Chondrocyte (in vitro differentiated cells): ENCODE measurements at regions not wholly inside any gene's neighbourhood (a gene's known extent, or its start where the extent isn't known, plus 50 kb on each side); places are given as distances from the start of the nearest gene placed in this dataset.

Source experiments
- DNase-seq: peaks from one replicate; pipeline ENCODE4 v3.0.0; 2021; ENCODE audit warnings: mixed read lengths, low spot score
- H3K27ac Mint-ChIP-seq: one replicate; pipeline ENCODE4 v1.8.0; 2021; ENCODE audit warnings: mild to moderate bottlenecking, moderate library complexity, mixed read lengths; ENCODE audit not compliant: unreplicated experiment
- H3K27me3 Mint-ChIP-seq: 2 replicates; pipeline ENCODE4 v1.8.0; 2021; ENCODE audit warnings: low read depth, mixed read lengths
- H3K36me3 Mint-ChIP-seq: 2 replicates; pipeline ENCODE4 v1.8.0; 2021; ENCODE audit warnings: low read depth, mixed read lengths
- H3K4me1 Mint-ChIP-seq: 2 replicates; pipeline ENCODE4 v1.8.0; 2021; ENCODE audit warnings: low read depth, mild to moderate bottlenecking, mixed read lengths
- H3K4me3 Mint-ChIP-seq: one replicate; pipeline ENCODE4 v1.8.0; 2021; ENCODE audit warnings: mild to moderate bottlenecking, moderate library complexity, mixed read lengths; ENCODE audit not compliant: unreplicated experiment
- H3K9me3 Mint-ChIP-seq: 2 replicates; pipeline ENCODE4 v1.8.0; 2021; ENCODE audit warnings: low read depth, mixed read lengths
- CTCF ChIP-seq: fragments of 200-600 bp; sonication (generic); IDR thresholded peaks from 2 replicates; pipeline ENCODE4 v1.5.0; 2021; ENCODE audit warnings: antibody characterized with exemption, mild to moderate bottlenecking, moderate library complexity

- Mint-ChIP-seq H3K27ac (no peak overlapping the region), H3K4me1 (peaks cover 5% of the 10 kb centered on the region), H3K9me3 (peaks cover 3% of the 10 kb centered on the region), H3K27me3 (peaks cover 2% of the 10 kb centered on the region), H3K36me3 (no peaks in the 10 kb centered on the region), H3K4me3 (no peak overlapping the region)
- TF ChIP-seq CTCF, result no peak
- no peak for DNase-seq
Observed at GRCh38 chr16:63745456-63745855, 1376.4 kb downstream of the CDH11 start.

- H3K27me3 Mint-ChIP-seq, result peaks cover 2% of the 10 kb centered on the region
Observed at GRCh38 chr16:63744077-63744874, 1377.6 kb downstream of the CDH11 start.

GRCh38 chr16:63742150-63742549 is 1379.7 kb downstream of the CDH11 start:
- no peak overlapping the region for H3K4me3 Mint-ChIP-seq
- H3K4me1 Mint-ChIP-seq, result peaks cover 5% of the 10 kb centered on the region
- no peak for TF ChIP-seq CTCF

More at GRCh38 chr16:63744077-63744874, 1377.6 kb downstream of the CDH11 start:
- peaks cover 3% of the 10 kb centered on the region for H3K9me3 Mint-ChIP-seq
- no peak for TF ChIP-seq CTCF
- no peak overlapping the region for H3K4me3 Mint-ChIP-seq
- H3K27ac Mint-ChIP-seq, result no peak overlapping the region
- H3K4me1 Mint-ChIP-seq, result peaks cover 5% of the 10 kb centered on the region
- DNase-seq, result no peak
- no peaks in the 10 kb centered on the region for H3K36me3 Mint-ChIP-seq

GRCh38 chr16:63737633-63738032 is 1384.2 kb downstream of the CDH11 start:
- Mint-ChIP-seq H3K27ac (no peak overlapping the region), H3K36me3 (no peaks in the 10 kb centered on the region), H3K4me1 (no peaks in the 10 kb centered on the region), H3K4me3 (no peak overlapping the region), H3K27me3 (peaks cover 9% of the 10 kb centered on the region), H3K9me3 (no peaks in the 10 kb centered on the region)
- DNase-seq, result no peak
- TF ChIP-seq CTCF, result no peak

More at GRCh38 chr16:63742150-63742549, 1379.7 kb downstream of the CDH11 start:
- Mint-ChIP-seq H3K36me3 (no peaks in the 10 kb centered on the region), H3K27ac (no peak overlapping the region), H3K27me3 (peaks cover 9% of the 10 kb centered on the region), H3K9me3 (peaks cover 3% of the 10 kb centered on the region)
- no peak for DNase-seq

GRCh38 chr16:63735456-63735855 is 1386.4 kb downstream of the CDH11 start:
- Mint-ChIP-seq H3K36me3 (no peaks in the 10 kb centered on the region), H3K27ac (no peak overlapping the region), H3K4me1 (no peaks in the 10 kb centered on the region), H3K9me3 (no peaks in the 10 kb centered on the region), H3K27me3 (peaks cover 7% of the 10 kb centered on the region), H3K4me3 (no peak overlapping the region)
- TF ChIP-seq CTCF, result no peak
- DNase-seq, result no peak
